ENCODE measurements at regions not wholly inside any gene's neighbourhood (a gene's known extent, or its start where the extent isn't known, plus 50 kb on each side); places are given as distances from the start of the nearest gene placed in this dataset.

DNA sequence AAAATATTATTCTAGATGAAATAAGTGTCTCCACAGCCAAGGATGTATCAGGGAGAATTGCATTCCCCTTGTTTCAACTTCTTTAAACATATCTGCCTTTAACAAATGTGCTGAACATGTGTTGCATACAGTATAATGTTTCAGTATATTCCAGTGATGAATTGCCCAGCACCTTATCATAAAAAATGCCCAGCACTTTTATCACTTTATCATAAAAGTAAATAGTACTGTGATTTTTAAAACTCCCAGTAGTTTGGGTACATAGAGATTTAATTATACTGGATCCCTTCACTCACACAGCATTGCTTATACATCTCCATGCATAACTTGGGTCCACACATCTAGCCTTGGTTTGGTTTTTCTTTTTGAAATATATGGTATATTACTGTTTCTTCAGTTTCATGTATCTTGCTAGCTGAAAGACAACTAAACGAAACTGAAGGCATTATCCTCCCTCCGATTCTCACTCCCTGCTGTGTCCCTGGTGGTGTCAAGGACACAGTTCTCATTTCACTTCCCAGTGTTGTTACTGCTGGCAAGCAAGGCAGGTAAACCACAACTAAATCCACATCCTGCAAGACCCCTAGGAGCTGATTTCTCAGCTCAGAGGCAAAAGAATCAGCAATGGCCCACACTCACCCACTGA, 118.2 kb upstream of the SLC44A3 start:
- DNase-seq (ENCODE audit: low read depth in 2 of 2): no peak
- TF ChIP-seq, protein P1, sequence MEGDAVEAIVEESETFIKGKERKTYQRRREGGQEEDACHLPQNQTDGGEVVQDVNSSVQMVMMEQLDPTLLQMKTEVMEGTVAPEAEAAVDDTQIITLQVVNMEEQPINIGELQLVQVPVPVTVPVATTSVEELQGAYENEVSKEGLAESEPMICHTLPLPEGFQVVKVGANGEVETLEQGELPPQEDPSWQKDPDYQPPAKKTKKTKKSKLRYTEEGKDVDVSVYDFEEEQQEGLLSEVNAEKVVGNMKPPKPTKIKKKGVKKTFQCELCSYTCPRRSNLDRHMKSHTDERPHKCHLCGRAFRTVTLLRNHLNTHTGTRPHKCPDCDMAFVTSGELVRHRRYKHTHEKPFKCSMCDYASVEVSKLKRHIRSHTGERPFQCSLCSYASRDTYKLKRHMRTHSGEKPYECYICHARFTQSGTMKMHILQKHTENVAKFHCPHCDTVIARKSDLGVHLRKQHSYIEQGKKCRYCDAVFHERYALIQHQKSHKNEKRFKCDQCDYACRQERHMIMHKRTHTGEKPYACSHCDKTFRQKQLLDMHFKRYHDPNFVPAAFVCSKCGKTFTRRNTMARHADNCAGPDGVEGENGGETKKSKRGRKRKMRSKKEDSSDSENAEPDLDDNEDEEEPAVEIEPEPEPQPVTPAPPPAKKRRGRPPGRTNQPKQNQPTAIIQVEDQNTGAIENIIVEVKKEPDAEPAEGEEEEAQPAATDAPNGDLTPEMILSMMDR (IDR thresholded peaks at IDR 0.05; ENCODE audit: low read depth, low read length): no peak
- H3K4me3 ChIP-seq (replicated peaks in 1 of 2; ENCODE audit: low read depth in 2 of 2, low read length in 2 of 2): no peak overlapping the region

DNA sequence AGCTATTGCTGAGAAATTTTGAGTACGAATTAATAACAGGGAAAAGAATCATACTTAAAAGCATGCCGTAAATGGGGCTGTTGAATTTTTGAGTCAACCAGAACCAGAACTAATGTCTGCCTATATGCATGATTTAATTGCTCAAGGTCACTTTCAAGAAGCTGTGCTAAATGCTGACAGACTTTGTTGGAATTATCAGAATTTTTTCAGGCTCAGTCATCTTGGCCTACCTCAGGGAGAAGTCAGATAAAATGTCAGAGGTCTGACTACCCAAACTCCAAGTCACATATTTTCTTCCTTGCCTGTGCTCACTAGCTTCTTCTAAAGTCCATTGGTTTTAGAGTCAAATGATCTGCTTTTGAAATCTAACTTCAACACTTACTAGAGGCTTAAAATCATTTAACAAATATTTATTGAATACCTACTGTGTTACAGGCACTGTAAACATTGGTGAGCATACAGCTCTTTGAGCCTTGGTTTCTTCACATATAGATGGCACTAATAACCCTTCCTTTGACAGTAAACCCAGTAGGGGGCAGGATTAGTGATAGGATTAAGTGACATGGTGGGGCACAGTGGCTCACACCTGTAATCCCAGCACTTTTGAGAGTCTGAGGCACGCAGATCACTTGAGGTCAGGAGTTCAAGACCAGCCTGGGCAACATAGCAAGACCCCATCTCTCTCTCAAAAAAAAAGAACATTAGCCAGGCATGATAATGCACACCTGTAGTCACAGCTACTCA, 121.2 kb upstream of the SLC44A3 start:
- no peak overlapping the region for H3K4me3 ChIP-seq (replicated peaks in 1 of 2; ENCODE audit: low read depth in 2 of 2, low read length in 2 of 2)
- peak; percentile 40 to 67 for DNase-seq (ENCODE audit: low read depth in 2 of 2)
- TF ChIP-seq, protein P1 (IDR thresholded peaks at IDR 0.05; ENCODE audit: low read depth, low read length): no peak

DNA sequence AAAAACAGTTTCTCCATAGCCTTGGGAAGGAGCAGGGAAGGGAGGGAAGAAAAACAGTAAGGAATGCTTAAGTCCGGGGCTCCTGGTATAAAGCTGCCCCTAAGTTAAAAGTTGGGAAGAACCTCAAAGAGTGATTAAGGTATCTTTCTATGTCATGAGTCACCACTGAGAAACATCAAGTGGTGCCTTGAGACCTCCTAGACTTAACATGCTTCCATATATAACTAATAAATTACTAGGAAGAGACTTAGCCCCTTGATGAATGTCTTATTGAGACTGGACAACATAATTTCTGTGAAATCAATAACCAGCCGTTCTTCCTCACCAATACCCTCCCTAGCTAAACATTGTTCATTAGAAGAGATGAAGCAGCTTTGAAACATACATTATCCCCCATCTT, 121.8 kb upstream of the SLC44A3 start:
- H3K4me3 ChIP-seq (replicated peaks in 1 of 2; ENCODE audit: low read depth in 2 of 2, low read length in 2 of 2): no peak overlapping the region
- TF ChIP-seq, protein P1 (IDR thresholded peaks at IDR 0.05; ENCODE audit: low read depth, low read length): no peak
- DNase-seq (ENCODE audit: low read depth in 2 of 2): peak in 1 of 2 donors; percentile 41

DNA sequence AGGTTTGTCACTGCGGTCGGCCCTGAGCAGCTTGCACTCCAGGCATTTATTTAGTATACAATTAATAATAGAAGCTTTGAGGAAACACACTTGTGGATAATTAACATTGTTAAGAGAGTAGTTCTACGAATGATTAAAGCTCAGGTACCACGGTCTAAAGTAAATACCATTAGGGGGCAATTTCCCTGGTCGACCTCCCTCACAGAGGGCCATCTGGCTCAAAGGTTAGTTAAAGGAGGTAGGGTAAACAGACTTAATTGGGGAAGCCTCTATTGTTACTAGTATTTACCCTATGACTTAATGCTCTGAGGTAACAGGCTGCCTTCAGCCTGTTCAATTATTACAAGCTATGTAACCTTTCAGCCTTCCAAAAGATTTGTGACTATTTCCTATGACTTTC, 122.3 kb upstream of the SLC44A3 start:
- DNase-seq (ENCODE audit: low read depth in 2 of 2): no peak
- H3K4me3 ChIP-seq (replicated peaks in 1 of 2; ENCODE audit: low read depth in 2 of 2, low read length in 2 of 2): no peak overlapping the region
- TF ChIP-seq, protein P1 (IDR thresholded peaks at IDR 0.05; ENCODE audit: low read depth, low read length): no peak

DNA sequence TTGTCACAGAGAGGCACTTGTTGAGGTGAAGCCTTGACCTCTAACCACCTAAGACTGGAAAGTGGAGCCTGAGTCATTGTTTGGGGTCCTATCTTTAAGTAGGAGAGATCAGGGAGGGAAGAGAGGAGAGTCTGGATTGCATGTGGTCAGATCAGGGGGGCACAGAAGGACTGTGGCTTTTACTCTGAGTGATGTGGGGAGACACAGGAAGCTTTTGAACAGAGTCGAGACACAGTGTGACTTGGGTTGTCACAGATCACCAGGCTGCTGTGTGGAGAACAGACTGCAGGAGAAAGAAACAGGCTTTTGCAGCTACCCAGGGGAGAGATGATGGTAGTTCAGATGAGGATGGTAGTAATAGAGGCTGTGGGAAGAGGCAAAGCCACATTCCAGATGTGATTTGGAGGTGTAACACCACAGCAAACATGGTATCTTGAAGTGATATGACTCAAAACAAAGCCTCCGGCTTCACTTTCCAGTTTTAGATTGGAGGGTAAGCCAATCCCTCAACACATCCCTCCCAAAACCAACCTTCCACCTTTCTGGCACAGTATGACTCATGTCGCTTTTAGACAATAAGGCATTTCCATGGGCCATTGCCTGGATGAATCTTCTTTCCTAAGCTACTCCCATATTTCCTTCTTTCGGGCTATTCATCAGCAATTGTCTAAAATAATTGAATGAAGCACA, 125.8 kb upstream of the SLC44A3 start:
- TF ChIP-seq, protein P1 (IDR thresholded peaks at IDR 0.05; ENCODE audit: low read depth, low read length): no peak
- H3K4me3 ChIP-seq (replicated peaks in 1 of 2; ENCODE audit: low read depth in 2 of 2, low read length in 2 of 2): no peak overlapping the region
- DNase-seq (ENCODE audit: low read depth in 2 of 2): no peak

DNA sequence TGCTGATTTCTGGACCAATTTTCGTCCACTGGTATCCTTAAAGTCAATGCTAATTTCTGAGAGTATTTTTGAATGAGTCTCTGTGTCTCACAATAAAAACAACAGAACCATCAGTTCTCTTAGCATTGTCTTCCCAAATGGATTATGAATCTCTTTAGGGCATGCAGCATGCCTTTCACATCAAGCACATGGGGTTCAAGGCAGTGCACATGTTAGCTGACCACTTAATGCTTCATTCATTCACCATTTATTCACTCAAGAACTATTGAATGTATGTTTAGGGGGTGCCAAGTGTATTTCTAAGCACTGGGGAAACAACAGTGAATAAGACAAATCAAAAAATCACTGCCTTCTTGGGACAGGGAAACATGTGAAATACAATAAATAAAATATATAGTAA, 126.7 kb upstream of the SLC44A3 start:
- no peak overlapping the region for H3K4me3 ChIP-seq (replicated peaks in 1 of 2; ENCODE audit: low read depth in 2 of 2, low read length in 2 of 2)
- no peak for DNase-seq (ENCODE audit: low read depth in 2 of 2)
- TF ChIP-seq, protein P1 (IDR thresholded peaks at IDR 0.05; ENCODE audit: low read depth, low read length): no peak
